Activated CD4-positive, alpha-beta T cell treated with anti-CD3 and anti-CD28 coated beads, Interleukin-2, amount 50 U/mL, for 4 hours (primary cell): ENCODE measurements at regions not wholly inside any gene's neighbourhood (a gene's known extent, or its start where the extent isn't known, plus 50 kb on each side); places are given as distances from the start of the nearest gene placed in this dataset.

Experiments used
- DNase-seq, 2 experiments: peaks; one replicate each; pipeline ENCODE4 v3.0.0-alpha.2; 2020

DNA sequence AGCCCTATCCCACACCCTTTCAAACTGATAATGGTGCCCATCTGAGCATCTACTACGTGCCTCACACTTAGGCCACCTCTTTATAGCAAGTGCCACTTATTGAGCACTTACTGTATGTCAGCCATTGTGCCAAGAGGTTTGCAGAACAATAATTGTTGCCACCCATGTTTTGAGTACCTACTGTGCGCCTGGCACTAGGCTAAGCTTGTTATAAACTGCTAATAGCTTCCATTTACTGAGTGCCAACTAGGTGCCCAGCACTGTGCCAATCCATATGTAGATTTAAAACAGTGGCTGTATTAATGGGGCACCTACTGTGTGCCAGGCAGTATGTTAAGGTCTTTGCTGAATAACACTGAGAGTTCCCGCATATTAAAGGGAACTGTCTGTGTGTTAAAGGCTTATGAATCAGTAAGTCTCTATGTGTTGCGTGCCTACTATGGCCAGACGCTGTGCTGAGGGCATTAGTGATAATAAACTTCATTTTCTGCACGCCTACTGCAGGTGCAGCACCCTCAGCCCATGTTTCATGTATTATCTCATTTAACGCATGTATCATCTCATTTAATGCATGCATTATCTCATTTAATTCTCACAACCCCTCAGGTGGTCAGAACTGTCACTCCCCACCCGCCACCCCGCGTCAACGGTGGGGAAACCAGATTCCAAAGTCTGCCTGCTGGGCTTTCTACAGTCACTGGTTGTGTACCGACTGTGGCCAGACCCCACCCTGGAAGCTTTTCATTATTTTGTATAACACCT lies 105.0 kb downstream of the PTPRS start:
- DNase-seq, result no peak

- DNase-seq, result no peak
Measured at GRCh38 chr19:5234412-5234811, 106.2 kb downstream of the PTPRS start.

GRCh38 chr19:5232798-5233505 lies 107.7 kb downstream of the PTPRS start:
- no peak for DNase-seq

- no peak for DNase-seq
Measured at GRCh38 chr19:5231857-5232678, 108.5 kb downstream of the PTPRS start.

GRCh38 chr19:5230730-5231555 lies 109.7 kb downstream of the PTPRS start:
- DNase-seq, result no peak

DNA sequence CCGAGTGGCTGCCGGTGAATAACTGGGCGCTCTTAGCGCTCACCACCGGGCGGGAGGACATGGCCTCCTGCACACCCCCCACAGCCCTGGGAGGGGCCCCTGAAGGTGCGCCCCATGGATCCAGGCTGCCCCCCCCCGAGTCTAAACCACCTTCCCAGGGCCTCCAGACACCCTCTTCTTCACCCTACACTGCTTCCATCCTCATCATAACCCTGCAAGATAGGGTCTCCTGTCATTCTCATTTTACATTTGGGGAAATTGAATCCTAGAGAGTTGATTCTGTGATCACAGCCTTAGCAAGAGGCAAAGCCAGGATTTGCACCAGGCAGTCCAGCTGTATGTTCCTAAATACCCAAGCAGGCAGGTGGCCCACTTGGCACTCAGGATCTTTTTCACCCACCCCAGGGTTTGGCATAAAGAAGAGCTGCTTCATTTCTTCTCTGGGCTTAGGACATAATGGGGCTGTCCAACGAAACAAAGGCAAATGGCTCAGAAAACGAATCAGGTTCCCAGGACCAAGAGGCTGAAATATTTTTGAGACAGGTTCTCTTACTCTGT lies 110.8 kb downstream of the PTPRS start:
- no peak for DNase-seq

GRCh38 chr19:5228932-5229777 lies 111.5 kb downstream of the PTPRS start:
- DNase-seq, result no peak

DNA sequence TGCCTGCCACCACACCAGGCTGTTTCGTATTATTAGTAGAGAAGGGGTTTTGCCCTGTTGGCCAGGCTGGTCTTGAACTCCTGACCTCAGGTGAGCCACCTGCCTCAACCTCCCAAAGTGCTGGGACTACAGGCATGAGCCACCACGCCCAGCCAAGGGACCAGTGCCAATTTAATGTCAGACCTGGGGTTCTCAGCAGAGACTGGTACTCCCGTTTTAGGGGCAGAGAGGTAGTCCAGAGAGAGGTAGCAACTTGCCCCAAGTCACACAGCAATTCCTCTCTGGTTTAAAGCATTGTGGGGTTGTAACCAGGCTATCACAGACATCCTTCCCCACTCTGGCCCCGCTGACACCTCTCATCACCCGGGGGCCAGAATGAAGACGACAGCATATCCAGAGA lies 112.1 kb downstream of the PTPRS start:
- no peak for DNase-seq

DNA sequence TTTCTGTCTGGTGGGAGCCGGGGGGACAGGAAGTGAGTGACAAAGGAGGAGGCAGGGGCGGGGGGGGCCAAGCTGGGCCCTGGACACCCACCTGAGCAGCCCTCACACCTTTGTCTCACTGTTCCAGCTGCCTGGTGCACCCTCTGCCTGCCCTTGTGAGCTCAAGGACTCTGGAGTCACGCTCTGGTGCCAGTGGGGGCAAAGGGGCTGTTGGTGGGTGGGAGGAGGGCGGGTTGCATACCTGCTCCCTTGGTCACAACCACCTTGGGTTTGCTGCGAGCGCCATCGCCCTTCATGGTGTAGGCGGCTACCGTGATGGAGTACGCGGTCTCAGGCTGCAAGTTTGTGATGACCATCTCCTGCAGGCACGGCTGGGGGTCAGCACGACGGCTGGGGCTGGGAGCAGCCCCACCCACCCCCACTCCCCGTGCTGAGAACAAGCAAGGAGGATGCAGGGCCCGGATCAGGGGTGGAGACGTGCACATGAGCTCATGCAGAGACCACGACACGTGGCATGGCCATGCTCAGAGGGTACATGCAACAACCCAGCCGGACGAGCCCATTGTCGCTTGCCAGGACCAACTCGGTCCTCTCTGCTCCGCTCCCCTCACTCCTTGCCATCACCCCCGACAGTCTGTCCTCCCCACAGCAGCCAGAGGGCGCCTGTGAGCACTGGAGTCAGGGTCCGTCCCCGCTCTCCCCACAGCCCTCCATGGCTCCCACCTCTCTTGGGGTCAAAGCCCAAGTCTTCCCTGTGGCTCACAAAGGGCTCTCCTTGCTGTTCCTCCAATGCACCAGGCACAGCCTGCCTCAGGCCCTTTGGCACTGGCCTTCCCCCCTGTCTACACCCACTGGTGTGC lies 114.9 kb downstream of the PTPRS start:
- DNase-seq, result no peak

DNA sequence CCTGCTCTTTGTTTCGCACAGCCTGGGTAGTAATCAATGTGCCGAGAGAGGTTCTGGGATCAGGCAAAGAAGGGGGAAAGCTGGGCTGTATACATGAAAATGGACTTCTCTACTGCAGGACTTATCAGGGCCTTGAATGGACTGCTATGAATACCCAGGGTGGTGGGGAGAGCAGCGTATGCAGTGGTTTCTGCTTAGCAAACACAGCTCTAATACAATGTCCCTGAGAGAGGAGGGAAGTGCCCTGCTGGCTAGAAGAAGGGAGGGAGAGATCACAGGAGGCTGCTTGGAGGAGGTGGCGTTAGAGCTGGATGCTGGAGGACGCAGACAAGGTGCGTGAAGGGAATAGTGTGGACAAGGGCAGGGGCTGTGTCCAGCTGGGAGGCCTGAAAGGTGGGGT lies 116.1 kb downstream of the PTPRS start:
- DNase-seq, result no peak

DNA sequence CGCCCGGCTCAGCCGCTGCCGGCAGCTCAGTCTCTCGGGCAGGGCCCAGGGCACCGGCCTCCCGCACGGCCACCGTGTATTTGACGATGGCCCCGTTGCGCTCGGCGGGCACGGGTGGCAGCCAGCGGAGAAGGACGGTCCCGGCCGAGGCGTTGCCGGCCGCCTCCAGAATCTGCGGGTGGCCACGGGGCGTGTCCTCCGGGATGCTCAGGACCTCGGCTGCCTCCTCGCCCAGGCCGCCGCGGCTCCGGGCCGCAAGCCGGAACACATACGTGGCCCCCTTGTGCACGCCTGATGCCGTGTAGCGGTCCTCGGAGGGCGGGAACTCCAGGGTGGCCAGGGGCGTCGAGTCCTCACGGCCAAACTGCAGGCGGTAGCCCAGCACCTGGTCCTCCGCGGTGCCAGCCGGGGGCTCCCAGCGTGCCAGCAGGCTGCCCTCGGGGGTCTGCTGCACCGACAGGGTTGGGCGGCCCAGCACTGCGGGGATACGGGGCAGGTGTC lies 117.7 kb downstream of the PTPRS start:
- no peak for DNase-seq

DNA sequence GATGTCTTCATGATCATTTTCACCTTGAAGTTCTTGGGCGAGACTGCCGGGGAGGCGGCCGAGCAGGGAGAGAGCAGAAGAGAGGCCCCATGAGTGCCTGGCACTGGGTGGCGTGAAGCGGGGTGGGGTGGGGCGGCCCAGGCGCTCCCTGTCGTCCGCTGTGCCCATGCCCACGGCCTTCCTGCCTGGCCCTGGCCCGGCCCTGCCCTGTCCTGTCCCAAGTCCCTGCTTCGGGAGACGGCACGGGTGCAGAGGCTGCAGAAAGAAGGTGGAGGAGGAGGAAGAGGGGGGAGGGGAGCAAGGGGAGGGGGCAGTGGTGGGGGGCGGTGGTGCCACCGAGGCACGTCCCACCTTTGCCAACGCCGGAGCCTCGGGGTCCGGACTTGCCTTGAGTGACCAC lies 118.4 kb downstream of the PTPRS start:
- DNase-seq, result no peak

DNA sequence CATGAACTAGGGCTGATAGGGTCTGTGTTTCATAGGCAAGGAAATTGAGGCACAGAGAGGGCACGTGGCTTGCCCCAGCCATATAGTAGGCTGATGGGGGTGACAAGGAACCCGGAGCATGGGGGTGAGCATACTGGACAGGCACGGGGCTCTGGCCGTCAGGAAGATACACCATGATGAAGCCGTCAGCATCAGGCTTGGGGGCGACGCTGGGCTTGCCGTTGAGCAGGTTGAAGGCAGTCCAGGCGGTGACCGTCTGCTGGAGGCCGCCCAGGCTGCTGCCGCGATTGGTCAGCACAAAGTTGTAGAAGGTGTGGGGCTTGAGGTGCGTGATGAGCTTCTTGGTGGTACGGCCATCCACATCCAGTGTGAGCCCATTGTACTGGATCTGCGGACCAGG lies 119.7 kb downstream of the PTPRS start:
- DNase-seq, result no peak

GRCh38 chr19:5220361-5220760 lies 120.3 kb downstream of the PTPRS start:
- no peak for DNase-seq

GRCh38 chr19:5219551-5220304 lies 120.9 kb downstream of the PTPRS start:
- no peak for DNase-seq

DNA sequence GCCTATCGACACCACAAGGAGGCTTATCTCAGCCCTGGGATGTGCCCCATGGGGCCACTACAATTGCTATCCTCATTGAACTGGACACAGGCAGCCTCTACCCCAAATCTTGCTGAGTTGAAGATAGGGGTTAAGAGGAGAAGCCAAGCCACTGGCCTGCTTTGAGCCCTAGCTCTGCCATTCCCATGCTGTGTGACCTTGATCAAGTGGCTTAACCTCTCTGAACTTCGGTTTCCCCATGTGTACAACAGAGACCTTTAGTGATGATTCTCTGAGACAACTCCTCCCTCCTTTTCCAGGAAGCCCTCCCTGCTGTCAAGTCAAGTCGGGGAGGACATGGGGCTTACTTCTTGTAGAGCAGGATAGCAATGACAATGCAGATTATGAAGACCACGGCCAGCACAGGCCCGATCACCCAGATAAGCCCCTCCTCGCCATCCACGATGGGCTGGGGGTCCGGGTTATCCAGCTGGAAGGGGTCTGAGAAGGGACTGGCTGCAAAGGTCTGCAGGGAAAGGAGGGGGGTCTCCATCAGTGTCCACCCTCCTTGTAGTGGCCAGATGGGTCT lies 121.6 kb downstream of the PTPRS start:
- no peak for DNase-seq

GRCh38 chr19:5218255-5218855 lies 122.3 kb downstream of the PTPRS start:
- no peak for DNase-seq

- DNase-seq, result no peak
Measured at GRCh38 chr19:5217171-5217570, 123.4 kb downstream of the PTPRS start.
